H1 (cell line): ENCODE measurements at regions not wholly inside any gene's neighbourhood (a gene's known extent, or its start where the extent isn't known, plus 50 kb on each side); places are given as distances from the start of the nearest gene placed in this dataset.

Experiments
- BRCA1 ChIP-seq: IDR thresholded peaks from 2 replicates; pipeline ENCODE4 v1.6.1; 2012; ENCODE audit warnings: low read depth, low read length, improper control_type of control experiment
- EP300 ChIP-seq, 2 experiments: IDR thresholded peaks; 1 replicate in 1 of 2; 2 replicates in 1 of 2; pipeline ENCODE4 v1.6.1; 2011 to 2012; ENCODE audit warnings: low read depth in 2 of 2, low read length in 2 of 2, mild to moderate bottlenecking in 2 of 2, borderline replicate concordance in 1 of 2, inconsistent platforms in 1 of 2, moderate library complexity in 1 of 2
- FOSL1 ChIP-seq: IDR thresholded peaks from 2 replicates; pipeline ENCODE4 v1.6.1; 2011; ENCODE audit warnings: mild to moderate bottlenecking, low read depth, low read length, moderate library complexity; ENCODE audit not compliant: insufficient read depth

DNA sequence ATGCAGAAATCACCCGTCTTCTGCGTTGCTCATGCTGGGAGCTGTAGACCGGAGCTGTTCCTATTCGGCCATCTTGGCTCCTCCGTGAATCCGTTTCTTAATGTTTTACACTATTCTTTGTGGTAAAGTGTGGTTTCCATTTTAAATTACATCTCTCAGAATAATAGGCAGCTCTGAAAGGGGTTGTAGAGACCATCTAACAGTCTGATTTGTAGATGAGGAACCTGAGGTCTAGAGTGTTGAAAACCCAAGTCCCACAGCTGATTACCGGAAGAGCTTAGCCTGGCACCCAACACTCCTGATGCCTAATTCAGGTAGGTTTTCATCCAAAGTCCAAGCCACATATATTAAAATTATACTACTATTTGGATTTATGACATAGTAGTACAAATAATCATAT is 144.0 kb downstream of the LEPR start (continued):
- TF ChIP-seq BRCA1 (no peak), FOSL1 (no peak), EP300 (IDR thresholded peaks at IDR 0.05; ENCODE audit: borderline replicate concordance in 1 of 2, low read depth in 2 of 2, low read length in 2 of 2) (no peak)
